Skin epidermis (tissue), 12 donors: ENCODE measurements at regions not wholly inside any gene's neighbourhood (a gene's known extent, or its start where the extent isn't known, plus 50 kb on each side); places are given as distances from the start of the nearest gene placed in this dataset.
"Not testable (repeated sequence)": the region's sequence is repeated elsewhere in the genome, so short reads cannot be mapped to it uniquely, and the experiment has no call there.

ENCODE experiments used
- H3K27ac ChIP-seq, 21 experiments: fragments of 200-600 bp; sonication (generic) in 11 of 21; one replicate each; pipeline ENCODE4 v1.5.0; 2020; ENCODE audit warnings: mild to moderate bottlenecking in 3 of 21, inconsistent platforms in 2 of 21, moderate library complexity in 2 of 21
- H3K4me3 ChIP-seq, 7 experiments: fragments of 200-600 bp; sonication (generic) in 2 of 7; one replicate each; pipeline ENCODE4 v1.5.0; 2020; ENCODE audit warnings: inconsistent platforms in 2 of 7, mild to moderate bottlenecking in 2 of 7, moderate library complexity in 1 of 7

DNA sequence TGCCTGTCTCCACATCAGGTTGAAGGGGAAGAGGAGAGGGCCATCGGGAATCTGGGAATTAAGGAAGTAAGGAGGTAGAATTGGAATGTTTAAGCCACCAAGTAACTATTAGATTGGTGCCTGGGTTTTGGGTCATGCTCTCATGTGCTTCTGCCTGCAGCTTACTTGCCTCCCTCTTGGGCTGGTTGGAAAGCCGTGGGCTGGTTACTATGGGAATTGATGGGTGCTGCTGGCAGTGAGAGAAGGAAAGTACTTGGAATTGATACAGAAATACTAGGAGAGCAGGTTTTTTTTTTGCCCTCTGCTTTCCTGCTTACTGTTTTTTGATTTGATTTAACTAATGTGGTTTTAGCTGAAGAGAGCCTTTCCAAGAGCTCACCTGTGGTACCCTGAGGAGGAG is 493.5 kb upstream of the RGS6 start:
- Histone ChIP-seq H3K4me3 (no peak overlapping the region), H3K27ac (peak overlapping the region in 7 of 21 experiments; percentile 2 to 65 (median 15))

- Histone ChIP-seq H3K4me3 (no peak overlapping the region), H3K27ac (no peak overlapping the region)
Measured at GRCh38 chr14:71441126-71441525, 491.1 kb upstream of the RGS6 start.

DNA sequence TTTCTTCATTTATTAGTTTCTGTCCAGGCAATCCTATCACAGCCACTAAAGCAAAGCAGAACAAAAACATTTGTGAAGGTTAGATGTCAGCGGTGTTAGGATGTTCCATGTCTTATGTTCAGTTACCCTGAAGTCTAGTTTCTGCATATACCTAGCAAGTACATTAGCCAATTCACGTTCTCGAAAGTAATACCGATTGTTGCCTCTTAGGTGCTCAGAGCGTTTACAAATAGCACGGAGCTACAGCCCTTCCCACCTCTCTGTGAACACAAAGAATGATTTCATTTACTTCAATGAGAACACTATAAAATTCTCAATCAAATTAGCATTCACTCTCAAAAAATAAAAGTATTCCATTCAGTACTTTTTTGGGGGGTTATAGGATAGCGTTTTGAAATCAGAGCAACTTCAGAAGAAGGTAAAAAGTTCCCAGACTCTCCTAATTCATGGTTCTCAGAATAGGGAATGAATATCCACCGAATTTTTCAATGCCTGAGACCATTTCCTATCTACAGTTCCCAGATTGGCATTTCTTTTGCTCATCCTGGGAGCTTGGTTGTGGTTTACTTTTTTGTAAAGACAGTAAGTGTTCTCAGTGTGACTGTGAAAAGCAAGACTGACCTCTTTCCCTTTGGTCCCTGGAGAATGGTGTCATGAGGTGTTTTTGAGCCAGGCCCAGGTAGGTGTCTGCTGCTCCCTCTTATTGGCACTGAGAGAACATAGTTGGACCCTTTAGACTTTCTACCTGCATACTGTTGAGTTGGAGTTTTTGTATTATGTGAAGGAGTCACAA is 488.0 kb upstream of the RGS6 start:
- Histone ChIP-seq H3K4me3 (no peak overlapping the region), H3K27ac (no peak overlapping the region)

DNA sequence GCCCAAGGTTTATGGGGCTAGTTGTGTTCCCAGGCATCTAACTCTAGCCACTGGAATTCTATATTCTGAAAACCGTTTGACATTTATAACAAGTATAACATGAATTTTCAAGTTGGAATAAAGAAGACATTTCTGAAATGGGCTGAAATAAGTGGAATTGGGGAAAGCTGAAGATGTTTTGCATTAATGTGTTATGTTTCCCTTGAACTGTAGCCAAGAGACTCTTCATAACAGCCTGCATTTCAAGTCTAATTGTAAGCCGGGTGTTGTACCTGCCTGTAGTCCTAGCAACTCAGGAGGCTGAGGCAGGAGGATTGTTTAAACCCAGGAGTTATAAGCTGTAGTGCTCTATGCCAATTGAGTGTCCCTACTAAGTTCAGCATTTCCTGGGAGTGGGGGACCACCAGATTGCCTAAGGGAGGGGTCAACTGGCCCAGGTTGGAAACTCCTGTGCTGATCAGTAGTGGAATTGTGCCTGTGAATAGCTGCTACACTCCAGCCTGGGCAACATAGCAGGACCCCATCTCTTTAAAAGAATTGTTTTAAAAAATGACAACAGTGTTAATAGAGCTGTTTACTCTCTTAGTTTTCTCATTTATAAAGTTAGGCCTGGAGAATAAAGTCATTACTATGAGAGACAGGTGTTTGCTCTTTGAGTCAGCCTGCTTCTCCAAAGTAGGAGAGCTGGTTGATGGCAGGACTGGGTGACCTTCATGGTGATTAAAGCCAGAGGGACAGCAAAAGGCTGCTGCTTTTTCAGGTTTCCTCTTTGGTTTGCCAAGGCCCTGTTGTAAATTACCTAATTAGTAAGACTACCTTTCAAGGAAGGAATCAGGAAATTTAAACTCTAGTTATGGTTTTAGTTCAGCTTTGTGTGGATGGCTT is 483.6 kb upstream of the RGS6 start:
- Histone ChIP-seq H3K27ac (no peak overlapping the region), H3K4me3 (no peak overlapping the region)

GRCh38 chr14:71449316-71450055 is 482.7 kb upstream of the RGS6 start:
- no peak overlapping the region for H3K4me3 ChIP-seq
- no peak overlapping the region for H3K27ac ChIP-seq

GRCh38 chr14:71451501-71451900 is 480.7 kb upstream of the RGS6 start:
- Histone ChIP-seq H3K4me3 (no peak overlapping the region), H3K27ac (no peak overlapping the region)

DNA sequence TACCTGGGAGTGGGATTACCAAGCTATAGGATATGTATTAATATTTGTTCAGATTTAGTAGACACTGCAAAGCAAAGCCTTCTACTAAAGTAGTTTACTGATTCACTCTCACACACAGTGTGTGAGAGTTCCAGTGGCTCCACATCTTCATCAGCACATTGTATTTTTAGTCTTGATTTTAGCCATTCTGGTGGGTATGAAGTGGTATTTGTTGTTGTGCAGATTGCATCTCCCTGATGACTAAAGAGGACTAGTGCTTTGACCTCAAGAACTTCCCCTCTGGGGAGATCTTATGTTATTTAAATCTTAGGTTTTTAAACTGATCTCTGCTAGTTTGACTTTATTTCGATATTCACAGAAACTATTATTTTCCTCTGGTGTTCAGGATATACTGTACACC is 479.7 kb upstream of the RGS6 start:
- Histone ChIP-seq H3K4me3 (no peak overlapping the region), H3K27ac (no peak overlapping the region)

DNA sequence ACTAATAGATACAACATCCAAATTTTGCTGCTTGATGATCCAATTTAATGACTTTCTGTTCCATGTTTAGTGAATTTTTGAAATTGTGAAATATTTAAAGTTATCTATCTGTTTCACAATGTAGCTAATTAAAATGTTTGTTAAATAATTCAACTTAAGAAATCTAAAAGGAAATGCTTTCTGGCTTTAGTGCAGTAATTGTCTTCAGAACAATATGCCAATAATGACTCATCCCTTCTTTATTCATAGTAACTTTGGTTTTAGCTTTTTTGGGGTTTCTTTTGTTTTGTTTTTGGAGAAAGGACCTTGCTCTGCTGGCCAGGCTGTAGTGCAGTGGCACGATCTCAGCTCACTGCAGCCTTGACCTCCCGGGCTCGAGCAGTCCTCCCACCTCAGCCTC is 479.2 kb upstream of the RGS6 start:
- Histone ChIP-seq H3K27ac (no peak overlapping the region), H3K4me3 (no peak overlapping the region)

- no peak overlapping the region for H3K4me3 ChIP-seq
- no peak overlapping the region for H3K27ac ChIP-seq
Measured at GRCh38 chr14:71454010-71454409, 478.2 kb upstream of the RGS6 start.

GRCh38 chr14:71454513-71455332 is 477.5 kb upstream of the RGS6 start:
- H3K4me3 ChIP-seq = no peak overlapping the region
- H3K27ac ChIP-seq = no peak overlapping the region

- H3K4me3 ChIP-seq = no peak overlapping the region
- no peak overlapping the region for H3K27ac ChIP-seq
Measured at GRCh38 chr14:71460091-71460490, 472.1 kb upstream of the RGS6 start.

GRCh38 chr14:71461617-71462016 is 470.6 kb upstream of the RGS6 start:
- not testable (repeated sequence) for H3K4me3 ChIP-seq, H3K27ac ChIP-seq

- no peak overlapping the region for H3K4me3 ChIP-seq
- no peak overlapping the region for H3K27ac ChIP-seq
Measured at GRCh38 chr14:71463807-71464206, 468.4 kb upstream of the RGS6 start.

DNA sequence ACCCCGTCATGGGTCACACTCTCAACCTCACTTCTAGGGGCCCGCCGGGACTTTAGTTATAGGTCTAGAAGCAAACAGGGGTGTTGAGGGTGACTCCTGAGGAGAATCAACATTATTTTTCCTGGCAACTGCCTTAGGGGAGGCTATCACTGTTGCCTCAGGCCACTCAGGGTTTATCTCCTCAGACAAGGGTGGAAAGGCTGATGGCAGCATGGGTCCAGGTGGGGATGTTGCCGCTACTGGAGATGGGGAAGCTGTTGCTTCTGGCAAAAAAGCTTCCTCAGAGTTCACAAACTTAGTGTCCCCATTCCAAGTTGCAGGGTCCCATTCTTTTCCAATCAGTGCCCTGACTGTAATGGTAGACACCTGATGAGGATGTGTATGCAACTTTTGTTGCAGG is 467.4 kb upstream of the RGS6 start:
- no peak overlapping the region for H3K27ac ChIP-seq
- H3K4me3 ChIP-seq = no peak overlapping the region

- Histone ChIP-seq H3K4me3 (no peak overlapping the region), H3K27ac (no peak overlapping the region)
Measured at GRCh38 chr14:71465316-71465715, 466.9 kb upstream of the RGS6 start.

- H3K4me3 ChIP-seq = no peak overlapping the region
- H3K27ac ChIP-seq = no peak overlapping the region
Measured at GRCh38 chr14:71466251-71466650, 466.0 kb upstream of the RGS6 start.

GRCh38 chr14:71466946-71467345 is 465.3 kb upstream of the RGS6 start:
- Histone ChIP-seq H3K27ac (no peak overlapping the region), H3K4me3 (no peak overlapping the region)

DNA sequence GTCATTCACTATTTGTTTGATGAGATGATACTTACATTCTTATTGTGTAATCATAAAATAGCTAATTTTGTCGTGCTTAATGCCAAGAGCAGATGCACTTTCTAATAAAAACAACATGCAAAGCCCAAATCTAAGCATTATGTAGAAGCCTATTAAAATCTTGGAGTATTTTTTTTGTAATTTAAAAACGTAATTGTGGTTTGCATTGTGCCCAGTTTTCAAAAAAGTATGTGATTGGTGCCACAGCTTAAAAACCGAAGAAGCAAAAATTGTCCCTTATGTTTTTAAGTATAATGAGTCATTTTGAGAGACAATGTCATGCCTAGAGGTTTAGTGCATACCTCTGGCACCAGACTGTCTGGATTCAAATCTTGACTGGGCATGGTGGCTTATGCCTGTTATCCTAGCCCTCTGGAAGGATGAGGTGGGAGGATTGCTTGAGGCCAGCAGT is 464.8 kb upstream of the RGS6 start:
- Histone ChIP-seq H3K27ac (no peak overlapping the region), H3K4me3 (no peak overlapping the region)

DNA sequence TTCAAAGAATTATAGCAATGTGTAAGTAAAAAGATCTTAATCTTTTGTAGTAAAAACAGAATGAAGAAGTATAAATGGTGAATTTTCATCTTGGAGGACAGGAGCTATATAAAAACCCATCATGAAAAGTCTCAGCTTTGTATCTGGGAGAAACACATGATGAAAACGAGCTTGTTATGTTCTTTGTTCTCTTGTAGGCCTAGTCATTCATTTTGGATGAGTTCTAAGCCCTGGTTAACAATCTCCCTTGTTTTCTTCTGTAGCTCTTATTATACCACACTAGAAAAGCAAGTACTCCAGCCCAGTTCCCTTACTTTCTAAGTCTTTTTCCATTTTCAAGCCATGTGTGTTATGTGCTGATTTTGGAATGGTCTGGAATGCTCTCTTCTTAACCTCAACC is 463.5 kb upstream of the RGS6 start:
- Histone ChIP-seq H3K4me3 (no peak overlapping the region), H3K27ac (no peak overlapping the region)
